HG03521 (cell line): ENCODE measurements at regions not wholly inside any gene's neighbourhood (a gene's known extent, or its start where the extent isn't known, plus 50 kb on each side); places are given as distances from the start of the nearest gene placed in this dataset.
"Not testable (repeated sequence)": the region's sequence is repeated elsewhere in the genome, so short reads cannot be mapped to it uniquely, and the experiment has no call there.

Experiments used
- ATAC-seq: cut with Tn5 transposase; IDR thresholded peaks from one replicate; pipeline ENCODE4 v1.9.1; 2021; ENCODE audit warnings: mild to moderate bottlenecking, moderate library complexity; ENCODE audit not compliant: unreplicated experiment

DNA sequence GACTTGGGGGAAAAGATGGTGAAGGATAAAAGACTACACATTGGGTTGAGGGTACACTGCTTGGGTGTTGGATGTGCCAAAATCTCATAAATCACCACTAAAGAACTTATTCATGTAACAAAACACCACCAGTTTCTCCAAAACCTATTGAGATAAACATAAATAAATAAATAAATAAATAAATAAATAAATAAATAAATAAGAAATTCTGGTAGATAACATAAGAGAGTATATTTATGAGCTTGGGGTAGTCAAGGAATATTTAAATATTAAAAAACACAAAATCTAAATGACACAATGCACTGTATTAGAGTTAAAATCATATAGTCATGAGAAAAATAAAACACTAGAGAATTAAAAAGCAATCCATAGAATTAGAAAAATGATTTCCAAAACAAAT, 333.5 kb upstream of the NRG3 start:
- ATAC-seq, result no peak

DNA sequence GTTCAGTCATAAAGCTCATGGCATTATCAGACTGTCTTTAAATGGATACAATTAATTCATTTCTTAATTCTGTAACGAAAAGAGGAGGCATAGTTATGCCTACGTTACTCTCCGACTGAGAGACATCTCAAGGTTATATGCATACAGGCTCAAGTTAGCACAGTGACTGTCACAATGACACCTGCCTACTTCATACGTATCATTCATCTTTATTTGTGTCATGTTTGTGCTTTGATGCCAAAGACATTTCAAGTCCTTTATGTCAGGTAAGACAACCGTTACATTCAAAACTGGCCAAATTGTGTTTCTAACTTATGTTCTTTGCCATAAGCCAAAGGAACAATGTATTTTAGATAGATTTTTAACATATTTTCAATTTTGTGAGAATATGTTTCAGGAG, 328.8 kb upstream of the NRG3 start:
- ATAC-seq, result no peak

DNA sequence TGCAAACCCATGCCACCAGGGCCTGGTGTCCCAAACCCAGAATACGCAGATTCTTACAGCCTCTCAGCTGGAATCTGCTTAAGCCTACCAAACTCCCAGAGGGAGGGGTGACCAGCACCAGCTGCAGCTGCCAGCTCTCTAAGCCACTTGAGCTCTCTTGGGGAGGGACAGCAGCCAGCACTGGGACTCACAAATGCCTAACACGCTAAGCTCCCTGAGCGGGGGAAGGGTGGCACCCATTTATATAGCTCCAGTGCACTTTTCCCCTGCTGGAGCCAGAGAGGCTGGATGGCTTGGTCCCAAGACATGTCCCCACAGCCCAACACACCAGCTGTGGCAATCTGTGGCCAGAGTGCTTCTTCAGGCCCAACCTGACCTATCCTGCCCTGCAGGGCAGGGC, 326.8 kb upstream of the NRG3 start:
- ATAC-seq, result no peak

DNA sequence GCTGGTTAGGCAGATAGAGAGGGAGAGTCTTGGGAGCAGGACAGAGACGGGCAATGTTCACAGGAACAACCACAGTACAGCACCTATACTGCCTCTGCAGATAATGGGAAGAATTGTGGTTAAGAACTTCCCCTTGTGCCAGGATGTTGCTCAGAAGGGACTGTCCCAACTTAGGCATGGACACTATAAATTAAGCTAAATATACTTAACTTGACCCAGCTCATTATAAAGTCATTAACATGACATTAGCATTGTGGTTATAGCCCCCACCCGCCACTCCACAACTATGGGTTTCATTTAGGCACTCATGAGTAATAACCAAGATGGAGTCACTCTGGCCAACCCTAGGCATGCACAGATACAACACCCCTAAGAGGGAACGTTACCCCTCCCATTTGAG, 310.9 kb upstream of the NRG3 start:
- ATAC-seq, result no peak

DNA sequence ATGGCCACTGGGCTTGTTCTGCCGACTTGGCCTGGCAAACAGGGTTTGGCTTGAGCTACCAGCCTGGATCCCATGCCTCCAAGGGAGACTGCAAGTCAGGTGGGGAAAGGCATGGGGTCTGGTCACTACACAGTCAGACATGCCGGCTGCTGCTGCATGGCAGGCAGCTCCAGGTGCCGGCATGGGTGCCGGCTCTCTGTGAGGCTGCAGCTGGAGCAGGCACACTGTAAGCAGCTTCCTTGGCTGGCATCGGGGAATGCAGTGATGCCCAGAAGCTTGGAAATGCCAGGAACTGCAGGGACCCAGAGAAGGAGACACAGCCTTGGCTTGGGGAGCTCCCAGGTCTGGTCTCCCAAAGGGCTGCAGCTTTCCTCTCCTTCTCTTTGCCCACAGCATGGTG, 305.5 kb upstream of the NRG3 start:
- no peak for ATAC-seq

DNA sequence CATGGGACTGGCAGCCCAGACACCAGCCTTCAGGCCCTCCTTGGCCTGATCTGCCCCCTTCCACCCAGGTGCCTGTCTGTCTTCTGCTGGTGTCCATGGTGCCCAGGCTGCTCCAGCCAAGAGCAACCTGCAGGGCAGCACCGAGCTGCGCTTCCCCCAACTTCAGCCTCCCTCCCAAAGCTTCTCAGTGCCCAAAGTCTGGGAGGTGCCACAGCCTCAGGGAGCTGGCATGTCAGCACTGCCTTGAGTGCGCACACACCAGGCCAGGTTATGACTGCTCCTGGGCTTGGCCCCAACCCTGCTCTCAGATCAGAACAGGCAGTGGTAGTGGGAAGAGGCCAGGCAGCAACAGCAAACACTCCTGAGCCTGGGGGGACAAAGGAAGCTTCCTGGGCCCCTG, 304.6 kb upstream of the NRG3 start:
- ATAC-seq, result no peak

DNA sequence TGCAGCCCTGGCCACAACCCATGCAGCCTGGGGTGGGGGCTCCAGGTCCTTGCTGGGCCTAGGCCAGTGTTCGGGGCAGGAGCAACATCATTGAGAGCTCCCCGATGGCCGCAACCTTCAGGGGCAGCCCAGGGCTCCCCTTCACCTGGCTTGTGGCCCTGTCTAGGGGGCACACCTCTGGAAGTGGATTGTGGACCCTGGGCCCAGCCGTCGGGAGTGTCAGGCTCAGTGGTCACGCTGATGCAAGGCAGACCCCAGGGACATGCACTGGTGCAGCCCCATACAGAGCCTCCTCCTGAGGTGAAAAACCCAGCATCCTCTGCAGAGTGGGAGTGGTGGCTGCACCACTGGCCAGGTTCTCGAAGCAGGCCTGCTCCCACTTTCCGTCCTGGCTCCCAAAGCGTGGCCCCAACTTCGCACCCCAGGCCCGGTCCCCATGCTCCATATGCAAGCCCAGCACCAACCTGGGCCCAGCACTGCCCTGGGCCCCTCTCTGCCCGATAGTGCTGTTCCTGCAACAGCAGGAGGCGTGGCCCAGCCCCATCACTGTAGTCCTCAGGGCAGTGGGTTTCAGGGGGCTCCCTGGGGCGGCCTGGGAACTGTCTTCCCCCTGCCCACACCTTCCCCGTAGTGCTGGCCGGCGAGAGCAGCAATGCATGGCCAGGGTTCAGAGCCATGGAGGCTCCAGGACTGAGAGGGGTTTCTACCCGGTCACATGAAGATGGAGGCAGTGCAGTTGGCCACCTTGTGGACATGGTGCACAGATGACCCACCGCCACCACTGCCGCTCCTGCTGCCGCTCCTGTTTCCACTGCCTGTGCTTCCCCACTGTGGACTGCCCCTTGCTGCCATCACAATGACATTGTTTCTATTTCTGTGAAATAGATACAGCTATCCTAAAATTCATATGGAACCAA, 303.9 kb upstream of the NRG3 start:
- ATAC-seq, result no peak

DNA sequence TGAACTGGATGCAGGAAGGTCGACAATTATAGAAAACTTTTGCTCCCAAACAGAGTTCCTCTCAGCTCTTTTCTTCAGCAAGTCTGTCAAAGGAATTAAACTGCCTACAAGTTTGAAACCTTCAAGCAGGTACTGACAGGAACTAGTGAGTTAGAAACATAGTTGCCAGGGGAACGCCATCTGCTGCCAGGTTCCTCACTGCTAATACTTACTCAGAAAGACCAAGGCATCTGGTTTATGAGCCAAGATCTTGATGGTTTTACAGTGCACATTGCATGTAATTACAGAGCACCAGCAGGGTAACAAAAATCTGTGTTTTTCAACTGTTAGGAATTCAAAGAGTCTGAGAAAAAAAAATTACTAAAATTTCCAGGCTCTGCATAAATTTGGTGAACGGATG, 300.0 kb upstream of the NRG3 start:
- no peak for ATAC-seq

DNA sequence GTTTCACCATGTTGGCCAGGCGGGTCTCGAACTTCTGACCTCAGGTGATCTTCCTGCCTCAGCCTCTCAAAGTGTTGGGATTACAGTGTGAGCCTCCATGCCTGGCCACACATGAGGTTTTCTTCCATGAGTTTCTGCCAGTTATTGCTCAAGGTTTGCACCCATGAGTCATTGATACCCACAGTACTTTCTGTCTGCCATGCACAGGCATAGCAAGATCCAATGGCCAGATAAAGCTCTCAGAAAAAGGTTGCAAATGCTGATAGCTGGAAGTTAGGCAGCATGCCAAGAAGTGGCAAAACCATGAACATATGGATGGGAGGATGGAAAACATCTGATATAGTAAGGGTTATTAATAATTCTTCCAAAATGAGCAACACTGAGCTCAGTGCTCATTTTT, 298.7 kb upstream of the NRG3 start:
- ATAC-seq, result no peak

DNA sequence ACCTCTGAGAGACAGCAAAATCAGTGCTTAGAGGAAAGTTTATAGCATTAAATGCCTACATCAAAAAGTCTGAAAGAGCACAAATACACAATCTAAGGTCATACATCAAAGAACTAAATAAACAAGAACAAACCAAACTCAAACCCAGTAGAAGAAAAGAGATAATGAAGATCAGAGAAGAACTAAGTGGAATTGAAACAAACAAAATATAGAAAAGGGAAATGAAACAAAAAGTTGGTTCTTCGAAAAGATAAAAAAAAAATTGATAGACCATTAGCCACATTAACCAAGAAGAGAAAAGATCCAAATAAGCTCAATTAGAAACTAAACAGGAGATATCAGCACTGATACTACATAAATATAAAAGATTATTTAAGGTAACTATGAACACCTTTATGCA, 280.0 kb upstream of the NRG3 start:
- no peak for ATAC-seq

DNA sequence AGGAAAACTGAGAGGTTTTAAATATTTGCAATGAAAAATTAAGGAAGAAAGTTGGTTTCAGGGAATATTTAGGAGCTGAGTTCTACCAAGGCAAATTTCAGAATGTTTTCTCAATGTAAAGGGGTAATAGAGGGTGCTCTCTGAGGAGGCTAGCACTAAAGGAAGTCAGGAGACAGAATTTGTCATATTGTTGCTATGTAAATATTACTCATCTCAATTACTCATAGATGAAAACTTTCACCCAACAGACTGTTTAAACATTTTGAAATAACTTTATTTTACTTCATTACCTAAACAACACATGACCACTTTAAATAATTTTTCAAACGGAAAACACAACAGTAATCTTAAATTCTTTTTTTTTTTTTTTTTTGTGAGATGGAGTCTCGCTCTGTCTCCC, 274.8 kb upstream of the NRG3 start:
- ATAC-seq, result no peak

DNA sequence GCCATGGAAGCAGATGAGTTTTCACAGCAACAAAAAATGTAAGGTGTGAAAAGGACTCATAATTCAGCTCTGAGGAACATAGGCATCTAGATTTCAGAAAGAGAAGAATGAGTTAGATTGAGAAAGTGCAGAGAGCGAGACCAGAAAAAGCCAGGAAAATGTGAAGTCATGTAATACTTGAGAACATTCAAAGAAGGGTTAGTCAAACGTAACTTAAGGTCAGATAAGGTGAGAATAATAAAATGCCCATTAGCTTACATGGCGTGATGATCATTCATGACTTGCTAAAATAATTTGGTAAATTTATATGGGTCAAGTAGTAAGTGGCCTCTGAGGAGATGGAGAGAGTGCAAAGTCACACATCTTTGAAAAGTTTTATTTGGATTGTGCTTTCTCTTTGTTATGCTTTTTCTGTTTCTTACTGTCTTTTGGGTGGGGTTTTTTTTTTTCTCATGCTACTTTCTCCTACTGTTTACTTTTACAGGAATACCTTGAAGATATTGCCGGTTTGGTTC, 271.8 kb upstream of the NRG3 start:
- ATAC-seq, result no peak

DNA sequence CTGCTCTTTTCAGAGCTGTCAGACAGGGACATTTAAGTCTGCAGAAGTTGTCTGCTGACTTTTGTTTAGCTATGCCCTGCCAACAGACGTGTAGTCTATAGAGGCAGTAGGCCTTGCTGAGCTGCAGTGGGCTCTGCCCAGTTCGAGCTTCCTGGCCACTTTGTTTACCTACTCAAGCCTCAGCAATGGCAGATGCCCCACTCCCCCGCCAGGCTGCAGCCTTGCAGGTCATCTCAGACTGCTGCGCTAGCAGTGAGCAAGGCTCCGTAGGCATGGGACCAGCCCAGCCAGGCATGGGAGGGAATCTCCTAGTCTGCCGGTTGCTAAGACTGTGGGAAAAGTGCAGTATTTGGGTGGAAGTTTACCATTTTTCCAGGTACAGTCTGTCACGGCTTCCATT, 230.5 kb upstream of the NRG3 start:
- not testable (repeated sequence) for ATAC-seq

DNA sequence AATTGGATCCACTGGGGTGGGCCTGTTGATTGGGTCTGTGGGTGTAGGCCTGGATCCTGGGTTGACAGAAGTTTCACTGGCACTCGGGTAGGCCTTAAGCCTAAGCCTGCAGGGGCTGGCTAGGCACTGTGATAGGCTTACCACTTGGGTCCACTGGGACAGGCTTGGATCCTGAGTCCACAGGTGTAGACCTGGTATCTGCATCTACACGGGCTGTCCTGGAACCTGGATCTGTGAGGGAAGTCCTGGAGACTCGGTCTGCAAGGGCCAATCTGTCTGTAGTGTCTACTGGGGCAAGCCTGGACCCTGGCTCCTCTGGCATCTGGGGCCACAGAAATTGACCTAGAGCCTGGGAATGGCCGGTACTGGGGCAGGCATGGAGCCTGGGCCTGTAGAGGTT, 219.0 kb upstream of the NRG3 start:
- no peak for ATAC-seq

DNA sequence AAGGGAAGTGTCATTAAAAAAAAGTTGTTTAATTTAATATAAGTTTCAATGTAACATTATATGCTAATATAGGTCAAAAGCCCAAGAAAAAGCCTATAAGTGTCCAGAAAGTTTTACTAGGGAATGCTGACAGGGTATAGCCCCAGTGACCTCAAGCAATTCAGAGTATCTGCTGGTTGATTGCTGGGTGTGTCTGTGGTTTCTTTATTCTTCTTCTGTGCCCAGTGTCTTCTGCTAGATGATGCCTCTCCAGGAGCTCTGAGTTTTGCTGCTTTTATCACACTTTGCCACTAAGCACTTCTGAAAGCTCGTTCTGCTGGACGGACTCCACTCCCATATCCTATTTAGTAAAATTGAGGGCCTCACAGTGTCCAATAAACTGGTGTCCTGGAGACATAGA, 212.2 kb upstream of the NRG3 start:
- no peak for ATAC-seq

DNA sequence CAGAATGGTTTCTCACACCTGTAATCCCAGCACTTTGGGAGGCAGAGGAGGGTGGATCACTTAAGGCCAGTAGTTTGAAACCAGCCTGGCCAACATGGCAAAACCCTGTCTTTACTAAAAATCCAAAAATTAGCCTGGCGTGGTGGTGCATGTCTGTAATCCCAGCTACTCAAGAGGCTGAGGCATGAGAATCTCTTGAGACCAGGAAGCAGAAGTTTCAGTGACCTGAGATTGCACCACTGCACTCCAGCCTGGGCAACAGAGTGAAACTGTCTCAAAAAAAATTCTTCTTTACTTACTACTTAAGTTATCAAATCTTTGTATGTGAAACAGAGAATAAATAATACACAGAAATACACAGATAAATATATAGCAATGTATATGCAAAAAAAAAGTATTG, 210.2 kb upstream of the NRG3 start:
- ATAC-seq, result not testable (repeated sequence)

DNA sequence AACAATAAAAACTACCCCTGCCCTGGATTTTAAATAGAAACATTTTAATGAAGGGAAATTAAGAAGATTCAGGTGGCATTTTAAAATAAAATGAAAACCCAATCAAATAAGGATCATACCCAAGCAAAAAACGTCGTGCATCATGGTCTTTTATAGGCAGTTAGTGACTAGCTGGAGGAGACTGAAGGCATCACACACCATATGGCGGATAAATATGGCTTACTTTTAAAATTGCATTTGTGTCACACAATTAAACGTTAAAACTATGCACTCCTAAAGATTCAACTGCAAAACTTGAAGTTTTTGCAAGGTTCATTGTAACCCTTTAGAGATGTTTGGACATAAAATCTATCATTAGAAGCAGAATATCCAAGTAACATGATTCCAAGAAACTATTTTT, 200.1 kb upstream of the NRG3 start:
- ATAC-seq, result no peak

DNA sequence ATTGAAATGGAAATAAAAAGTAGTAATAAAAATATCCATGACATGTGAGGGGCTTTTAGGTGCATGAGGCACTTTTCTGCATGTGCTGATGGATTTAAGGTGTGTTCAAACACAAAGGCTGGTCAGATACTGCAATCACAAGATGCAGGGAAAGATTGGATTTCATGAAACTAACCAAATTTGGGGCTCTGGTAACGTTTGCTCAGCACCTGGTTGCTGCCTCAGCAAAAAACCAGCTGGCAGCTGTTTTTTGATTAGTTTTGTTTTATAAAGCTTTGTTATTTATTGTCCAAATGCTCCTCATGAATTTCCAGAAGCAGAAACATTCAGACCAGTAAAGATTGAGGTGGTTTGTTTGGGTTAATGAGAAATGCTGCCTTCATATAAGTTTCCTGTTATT, 195.7 kb upstream of the NRG3 start:
- no peak for ATAC-seq

DNA sequence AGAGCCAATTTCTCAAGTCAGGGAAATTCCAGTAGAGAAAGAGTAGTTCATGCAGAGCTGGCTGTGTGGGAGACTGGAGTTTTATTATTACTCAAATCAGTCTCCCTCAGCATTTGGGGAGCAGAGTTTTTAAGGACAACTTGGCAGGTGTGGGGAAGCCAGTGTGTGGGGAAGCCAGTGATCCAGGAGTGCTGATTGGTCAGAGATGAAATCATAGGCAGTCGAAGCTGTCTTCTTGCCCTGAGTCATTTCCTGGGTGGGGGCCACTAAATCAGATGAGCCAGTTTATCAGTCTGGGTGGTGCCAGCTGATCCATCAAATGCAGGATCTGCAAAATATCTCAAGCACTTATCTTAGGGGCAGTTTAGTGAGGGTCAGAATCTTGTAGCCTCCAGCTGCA, 194.6 kb upstream of the NRG3 start:
- no peak for ATAC-seq

DNA sequence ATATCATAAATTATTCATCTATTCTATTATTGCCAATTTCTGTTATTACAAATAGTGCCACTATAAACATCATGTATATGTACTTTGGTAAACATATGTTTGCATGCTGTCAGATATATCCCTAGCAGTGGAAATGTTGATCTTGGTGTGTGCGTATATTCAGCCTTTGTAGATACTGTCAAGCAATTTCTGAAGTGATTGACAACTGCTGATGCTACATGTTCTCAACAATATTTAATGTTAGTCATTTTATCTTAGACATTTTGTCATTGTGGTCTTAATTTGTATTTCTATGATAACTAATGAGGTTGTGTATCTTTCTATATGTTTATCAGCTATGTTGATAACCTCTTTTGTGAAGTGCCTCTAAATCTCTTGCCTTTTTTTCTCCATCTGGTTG, 186.5 kb upstream of the NRG3 start:
- no peak for ATAC-seq

DNA sequence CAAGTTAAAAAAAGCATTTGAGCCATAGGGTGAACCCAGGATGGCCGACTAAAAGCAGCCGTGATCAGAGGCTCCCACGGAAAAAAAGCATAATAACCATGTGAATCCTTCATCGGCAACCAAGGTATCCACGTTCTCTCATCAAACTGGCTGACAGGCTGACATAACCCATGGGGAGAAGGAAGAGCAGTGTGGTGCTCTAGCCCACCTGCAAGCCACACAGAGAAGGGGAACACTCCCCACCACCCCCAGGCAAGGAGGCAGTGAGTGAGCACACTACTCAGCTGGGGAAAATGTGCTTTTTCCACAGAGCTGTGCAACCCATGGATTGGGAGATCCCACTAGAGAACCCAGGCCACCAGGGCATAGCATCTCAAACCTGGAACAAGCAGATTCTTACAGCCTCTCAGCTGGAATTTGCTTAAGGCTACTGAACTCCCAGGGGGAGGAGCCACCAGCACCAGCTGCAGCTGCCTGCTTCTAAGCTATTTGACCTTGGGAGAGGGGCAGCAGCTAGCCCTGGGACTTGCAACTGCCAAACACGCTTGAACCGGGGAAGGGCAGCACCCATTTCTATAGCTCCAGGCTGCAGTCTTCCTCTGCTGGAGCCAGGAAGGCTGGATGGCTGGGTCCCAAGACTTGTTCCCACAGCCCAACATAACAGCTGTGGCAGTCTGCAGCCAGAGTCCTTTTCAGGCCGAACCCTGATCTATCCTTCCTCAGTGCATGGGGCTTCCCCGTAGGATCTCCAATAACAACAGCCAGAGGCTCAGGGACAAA, 178.2 kb upstream of the NRG3 start:
- no peak for ATAC-seq

DNA sequence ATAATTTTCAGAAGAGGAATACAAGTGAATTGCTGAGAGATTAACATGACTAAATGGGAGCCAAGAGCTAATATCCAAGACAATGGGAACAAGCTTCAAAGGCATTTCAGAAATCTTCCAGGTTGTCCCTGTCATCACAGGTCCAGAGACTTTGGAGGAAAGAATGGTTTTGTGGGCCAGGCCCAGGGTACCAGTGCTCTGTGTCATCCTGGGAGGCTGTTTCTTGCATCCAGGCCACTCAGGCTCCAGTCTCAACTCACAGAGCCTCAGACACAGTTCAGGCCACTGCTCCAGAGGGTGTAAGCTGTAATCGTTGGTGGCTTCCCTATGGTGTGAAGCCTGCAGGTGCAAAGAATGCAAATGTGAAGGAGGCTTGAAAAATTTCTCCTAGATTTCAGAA, 170.4 kb upstream of the NRG3 start:
- no peak for ATAC-seq
